CD14-positive monocyte (primary cell): ENCODE measurements at regions not wholly inside any gene's neighbourhood (a gene's known extent, or its start where the extent isn't known, plus 50 kb on each side); places are given as distances from the start of the nearest gene placed in this dataset.

Source experiments
- DNase-seq, 3 donors: peaks; one replicate each; pipeline ENCODE4 v3.0.0-alpha.2; 2011 to 2022
- H2AFZ ChIP-seq: 2 replicates; pipeline ENCODE4 v1.6.0; 2012; ENCODE audit warnings: mild to moderate bottlenecking, low read depth, low read length, inconsistent platforms; ENCODE audit not compliant: insufficient read depth, poor library complexity, severe bottlenecking
- H3K27ac ChIP-seq, 2 donors: 1 replicate in 1 of 2; 2 replicates in 1 of 2; pipeline ENCODE4 v1.5.1; 2012 to 2013; ENCODE audit warnings: low read length in 2 of 2, control low read depth in 1 of 2, inconsistent platforms in 1 of 2, low read depth in 1 of 2, mild to moderate bottlenecking in 1 of 2
- H3K27me3 ChIP-seq, 2 donors: one replicate each; pipeline versions ENCODE4 v1.6.0 to v1.6.1; 2011 to 2013; ENCODE audit warnings: low read length in 2 of 2; ENCODE audit not compliant: control insufficient read depth in 2 of 2, insufficient read depth in 2 of 2
- H3K36me3 ChIP-seq, 2 donors: replicated peaks in 1 of 2; 1 replicate in 1 of 2; 2 replicates in 1 of 2; pipeline versions ENCODE4 v1.5.1 to v1.6.1; 2012 to 2013; ENCODE audit warnings: low read length in 2 of 2, control low read depth in 1 of 2, inconsistent platforms in 1 of 2, mild to moderate bottlenecking in 1 of 2; ENCODE audit not compliant: insufficient read depth in 2 of 2, control insufficient read depth in 1 of 2
- H3K4me1 ChIP-seq, 2 donors: 1 replicate in 1 of 2; 2 replicates in 1 of 2; pipeline versions ENCODE4 v1.5.1 to v1.6.1; 2012 to 2013; ENCODE audit warnings: low read length in 2 of 2, control low read depth in 1 of 2, inconsistent platforms in 1 of 2, mild to moderate bottlenecking in 1 of 2, moderate library complexity in 1 of 2; ENCODE audit not compliant: insufficient read depth in 2 of 2, control insufficient read depth in 1 of 2
- H3K4me2 ChIP-seq: replicated peaks from 2 replicates; pipeline ENCODE3; 2012; ENCODE audit warnings: low read length, moderate library complexity, mild to moderate bottlenecking; ENCODE audit not compliant: poor library complexity, severe bottlenecking; ENCODE audit errors: extremely low read depth
- H3K4me3 ChIP-seq, 3 experiments: fragments of 200-600 bp in 1 of 3; sonication (generic) in 1 of 3; replicated peaks in 1 of 3; 1 replicate in 2 of 3; 2 replicates in 1 of 3; pipeline ENCODE4 v1.5.1; 2011 to 2013; ENCODE audit warnings: low read length in 3 of 3, mild to moderate bottlenecking in 3 of 3, control low read depth in 2 of 3, low read depth in 2 of 3, inconsistent platforms in 1 of 3, moderate library complexity in 1 of 3
- H3K79me2 ChIP-seq: 2 replicates; pipeline ENCODE4 v1.6.0; 2012; ENCODE audit warnings: mild to moderate bottlenecking, control low read depth, inconsistent platforms, low read length, moderate library complexity; ENCODE audit not compliant: insufficient read depth
- H3K9ac ChIP-seq: 2 replicates; pipeline ENCODE4 v1.6.0; 2017; ENCODE audit warnings: low read length, mild to moderate bottlenecking; ENCODE audit not compliant: insufficient read depth, poor library complexity, severe bottlenecking
- H3K9me3 ChIP-seq, 2 donors: replicated peaks in 1 of 2; 1 replicate in 1 of 2; 2 replicates in 1 of 2; pipeline versions ENCODE4 v1.5.1 to v1.6.1; 2012 to 2013; ENCODE audit warnings: low read length in 2 of 2, control low read depth in 1 of 2; ENCODE audit not compliant: control insufficient read depth in 1 of 2, insufficient read depth in 1 of 2
- H4K20me1 ChIP-seq: 2 replicates; pipeline ENCODE4 v1.6.0; 2012; ENCODE audit warnings: mild to moderate bottlenecking, low read length, control low read depth, moderate library complexity; ENCODE audit not compliant: insufficient read depth
- H3K27ac Mint-ChIP-seq, 7 donors: one replicate each; pipeline ENCODE4 v1.8.0; 2020; ENCODE audit warnings: mild to moderate bottlenecking in 7 of 7, mixed read lengths in 7 of 7, moderate library complexity in 6 of 7, inconsistent platforms in 2 of 7
- H3K27me3 Mint-ChIP-seq, 3 donors: one replicate each; pipeline ENCODE4 v1.8.0; 2021 to 2022; ENCODE audit warnings: low read depth in 3 of 3, mild to moderate bottlenecking in 3 of 3, mixed read lengths in 3 of 3, moderate library complexity in 3 of 3, inconsistent platforms in 1 of 3
- H3K36me3 Mint-ChIP-seq, 2 donors: one replicate each; pipeline ENCODE4 v1.8.0; 2020; ENCODE audit warnings: mixed read lengths in 2 of 2, inconsistent platforms in 1 of 2, mild to moderate bottlenecking in 1 of 2
- H3K4me1 Mint-ChIP-seq: one replicate; pipeline ENCODE4 v1.8.0; 2020; ENCODE audit warnings: mild to moderate bottlenecking, mixed read lengths
- H3K4me3 Mint-ChIP-seq, 2 donors: one replicate each; pipeline ENCODE4 v1.8.0; 2020; ENCODE audit warnings: mild to moderate bottlenecking in 2 of 2, mixed read lengths in 2 of 2, moderate library complexity in 1 of 2
- H3K9me3 Mint-ChIP-seq, 7 donors: one replicate each; pipeline ENCODE4 v1.8.0; 2020 to 2022; ENCODE audit warnings: mixed read lengths in 7 of 7, mild to moderate bottlenecking in 6 of 7, moderate library complexity in 6 of 7, inconsistent platforms in 2 of 7
- WGBS: methylation state at CpG from one replicate; pipeline ENCODE4 v1.1.5; 2013; ENCODE audit warnings: missing lambda C conversion rate; ENCODE audit not compliant: insufficient coverage; 5-methylcytosine and 5-hydroxymethylcytosine counted together
- intact Hi-C, 2 donors: fragments of 100-400 bp; cut with micrococcal nuclease; formaldehyde crosslinking; loops; one replicate each; pipeline versions ENCODE4 v1.15.0 to v1.15.1; 2023
- TF ChIP-seq, protein P1 (sequence below): fragments of 200-600 bp; IDR thresholded peaks from one replicate; pipeline ENCODE4 v1.8.0; 2022; ENCODE audit warnings: antibody characterized with exemption, mild to moderate bottlenecking

DNA sequence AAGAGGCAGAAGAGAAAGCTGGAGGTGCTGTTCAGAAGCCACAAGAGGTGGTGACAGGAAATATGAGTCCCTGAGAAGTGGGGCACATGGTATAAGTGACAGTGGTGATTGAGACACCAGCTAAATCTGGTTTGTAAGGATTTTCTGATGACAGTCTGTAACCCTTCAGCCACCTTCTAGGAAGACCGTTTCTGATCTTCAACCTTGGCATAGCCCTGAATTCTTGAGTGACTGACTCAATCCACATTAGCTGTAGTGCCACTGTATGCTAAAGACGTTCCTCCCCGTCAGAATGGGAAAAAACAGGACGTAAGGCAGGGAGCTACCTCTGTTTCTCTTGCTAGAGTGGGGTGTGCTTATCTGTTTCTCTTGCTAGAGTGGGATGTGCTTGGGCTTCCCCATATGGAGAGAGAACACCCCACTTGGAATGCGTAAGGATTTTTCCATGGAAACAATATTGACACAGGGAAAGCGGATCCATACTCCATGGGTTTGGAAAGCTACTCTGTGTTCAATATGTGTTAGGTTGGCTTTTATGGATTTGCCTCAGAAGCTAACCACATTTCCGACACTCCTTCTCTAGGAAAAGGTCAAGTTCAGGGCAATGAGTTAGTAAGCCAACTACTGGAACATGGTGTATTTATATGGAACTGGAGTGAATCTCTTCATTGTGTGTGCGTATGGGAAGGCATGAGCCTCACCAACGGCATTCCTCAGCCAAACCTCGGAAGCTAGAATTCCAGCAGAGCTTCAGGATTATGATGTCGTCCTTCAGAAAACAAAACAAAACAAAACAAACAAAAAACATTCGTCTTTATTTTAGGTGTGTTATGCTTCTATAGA lies 948.8 kb upstream of the SLC10A2 start:
- H3K4me3 Mint-ChIP-seq = no peak overlapping the region
- TF ChIP-seq, protein P1, sequence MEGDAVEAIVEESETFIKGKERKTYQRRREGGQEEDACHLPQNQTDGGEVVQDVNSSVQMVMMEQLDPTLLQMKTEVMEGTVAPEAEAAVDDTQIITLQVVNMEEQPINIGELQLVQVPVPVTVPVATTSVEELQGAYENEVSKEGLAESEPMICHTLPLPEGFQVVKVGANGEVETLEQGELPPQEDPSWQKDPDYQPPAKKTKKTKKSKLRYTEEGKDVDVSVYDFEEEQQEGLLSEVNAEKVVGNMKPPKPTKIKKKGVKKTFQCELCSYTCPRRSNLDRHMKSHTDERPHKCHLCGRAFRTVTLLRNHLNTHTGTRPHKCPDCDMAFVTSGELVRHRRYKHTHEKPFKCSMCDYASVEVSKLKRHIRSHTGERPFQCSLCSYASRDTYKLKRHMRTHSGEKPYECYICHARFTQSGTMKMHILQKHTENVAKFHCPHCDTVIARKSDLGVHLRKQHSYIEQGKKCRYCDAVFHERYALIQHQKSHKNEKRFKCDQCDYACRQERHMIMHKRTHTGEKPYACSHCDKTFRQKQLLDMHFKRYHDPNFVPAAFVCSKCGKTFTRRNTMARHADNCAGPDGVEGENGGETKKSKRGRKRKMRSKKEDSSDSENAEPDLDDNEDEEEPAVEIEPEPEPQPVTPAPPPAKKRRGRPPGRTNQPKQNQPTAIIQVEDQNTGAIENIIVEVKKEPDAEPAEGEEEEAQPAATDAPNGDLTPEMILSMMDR = no peak
- no peak overlapping the region for H3K4me3 ChIP-seq
- no peaks in the 10 kb centered on the region for H3K4me1 ChIP-seq
- no peak overlapping the region for H3K27ac Mint-ChIP-seq
- no peak overlapping the region for H3K27ac ChIP-seq
- WGBS = 90% methylated on average over 4 of the region's 12 CpGs
- H3K27me3 Mint-ChIP-seq = no peaks in the 10 kb centered on the region
- no peak for DNase-seq
- no peaks in the 10 kb centered on the region for H3K4me1 Mint-ChIP-seq
- H2AFZ ChIP-seq = no peak overlapping the region
- H3K9me3 ChIP-seq = peaks cover 4 to 8% of the 10 kb centered on the region in 2 donors
- no peaks in the 10 kb centered on the region for H4K20me1 ChIP-seq
- no peak overlapping the region for H3K9ac ChIP-seq
- H3K36me3 Mint-ChIP-seq = no peaks in the 10 kb centered on the region
- no peaks in the 10 kb centered on the region for H3K27me3 ChIP-seq
- H3K36me3 ChIP-seq = no peaks in the 10 kb centered on the region
- no peak overlapping the region for H3K4me2 ChIP-seq
- peaks cover 0 to 4% (median 2%) of the 10 kb centered on the region in 7 donors for H3K9me3 Mint-ChIP-seq
- intact Hi-C loops = no loop called here
- no peaks in the 10 kb centered on the region for H3K79me2 ChIP-seq

DNA sequence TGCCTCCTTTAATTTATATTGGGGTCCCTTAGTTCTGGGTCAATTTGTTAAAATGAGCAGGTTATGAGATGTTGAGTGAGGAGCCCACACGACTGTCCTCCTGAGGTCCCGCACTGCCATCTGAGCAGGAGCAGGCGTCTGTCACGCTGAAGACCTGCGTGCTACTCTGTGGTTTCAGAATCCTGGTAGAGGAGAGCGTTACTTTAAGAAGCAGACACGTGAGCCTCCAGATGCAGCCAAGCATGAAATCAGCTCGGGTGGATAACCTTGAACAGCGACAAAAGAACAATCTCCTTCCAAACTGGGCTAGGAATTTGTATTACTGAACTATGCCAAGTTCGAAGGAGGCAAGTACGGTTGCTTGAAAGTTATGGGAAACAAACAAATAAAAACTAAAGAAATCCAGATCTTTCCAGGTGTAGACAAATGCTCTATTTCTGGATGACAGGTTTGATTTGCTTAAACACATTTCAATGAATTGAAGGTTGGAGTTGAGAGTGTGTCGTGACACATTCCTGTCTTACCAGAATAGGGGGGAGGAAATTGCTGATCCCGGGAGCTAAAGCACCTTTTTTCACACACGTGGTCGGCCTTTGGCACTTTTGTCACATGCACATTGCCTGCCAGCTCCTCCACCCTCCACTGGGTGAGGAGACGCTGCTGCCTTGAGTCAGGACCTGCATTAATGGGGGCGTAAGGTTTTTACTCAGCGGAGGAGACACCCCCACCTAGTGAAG lies 945.5 kb upstream of the SLC10A2 start:
- intact Hi-C loops = no loop called here

More for the DNA sequence above, 945.5 kb upstream of the SLC10A2 start:
- Mint-ChIP-seq H3K27me3 (no peaks in the 10 kb centered on the region), H3K4me3 (no peak overlapping the region), H3K9me3 (peaks cover 0 to 5% (median 2%) of the 10 kb centered on the region in 7 donors), H3K4me1 (no peaks in the 10 kb centered on the region), H3K36me3 (no peaks in the 10 kb centered on the region), H3K27ac (no peak overlapping the region)
- Histone ChIP-seq H3K27me3 (no peaks in the 10 kb centered on the region), H3K4me2 (no peak overlapping the region), H3K9me3 (peaks cover 0 to 8% of the 10 kb centered on the region in 2 donors), H3K79me2 (no peaks in the 10 kb centered on the region), H3K4me3 (no peak overlapping the region), H2AFZ (no peak overlapping the region), H3K27ac (no peak overlapping the region), H3K9ac (no peak overlapping the region), H4K20me1 (no peaks in the 10 kb centered on the region), H3K36me3 (no peaks in the 10 kb centered on the region), H3K4me1 (no peaks in the 10 kb centered on the region)
- DNase-seq = no peak
- WGBS = 74% methylated on average over 5 of the region's 18 CpGs
- TF ChIP-seq, protein P1 = no peak
